K562 (cell line): ENCODE measurements at regions not wholly inside any gene's neighbourhood (a gene's known extent, or its start where the extent isn't known, plus 50 kb on each side); places are given as distances from the start of the nearest gene placed in this dataset. TPM values are rescaled to one million over a fixed set of nuclear protein-coding genes. Genes with fewer than 3 reads are reported as not detected.

Experiments used
- ATAC-seq: fragments of 200-7000 bp; cut with Tn5 transposase; 3 replicates; pipeline ENCODE4 v1.9.1; 2020; ENCODE audit warnings: moderate library complexity
- BruUV-seq: library from RNA; stranded (reverse); fragments of 400-500 nt; replicated peaks from 2 replicates; lab custom pipeline; 2021; lab: Mats Ljungman, UMichigan
- CTCF ChIA-PET: fragments of 300-600 bp; formaldehyde crosslinking; extraction: SDS; loops from one replicate; lab custom pipeline; 2021; ENCODE audit warnings: low intra/inter-chr PET ratio; lab: Yijun Ruan, JAX
- POLR2A ChIA-PET: fragments of 300-600, 350-650 bp; sonication (Branson Sonifier 250); formaldehyde crosslinking; extraction: SDS; loops from one replicate; lab custom pipeline; 2021; ENCODE audit warnings: antibody characterized with exemption, inconsistent platforms; lab: Yijun Ruan, JAX
- DNase-seq, 4 experiments: peaks; one replicate each; pipeline versions ENCODE4 v3.0.0 to v3.0.0-alpha.2; 2011 to 2018; ENCODE audit warnings: low spot score in 3 of 4, mixed read lengths in 3 of 4; ENCODE audit errors: extremely low read depth in 1 of 4
- FAIRE-seq: peaks from 2 replicates; lab custom pipeline; 2011; peaks lifted over from hg19 to GRCh38; lab: Jason Lieb, UNC
- H2AFZ ChIP-seq: 2 replicates; pipeline ENCODE4 v1.6.0; 2011; ENCODE audit warnings: low read depth, low read length, control low read depth, inconsistent platforms
- H3K27ac ChIP-seq: fragments of 200-600 bp; 3 replicates; pipeline ENCODE4 v1.8.0; 2011; ENCODE audit warnings: low read depth, mild to moderate bottlenecking, control low read depth, inconsistent platforms, low read length, moderate library complexity, mixed read lengths; ENCODE audit errors: extremely low read depth
- H3K27me3 ChIP-seq, 2 experiments: fragments of 300-600 bp in 1 of 2; 2 replicates in 1 of 2; 3 replicates in 1 of 2; pipeline versions ENCODE4 v1.6.0 to v1.8.0; 2011; ENCODE audit warnings: inconsistent platforms in 2 of 2, low read length in 2 of 2, mild to moderate bottlenecking in 1 of 2, mixed read lengths in 1 of 2, moderate library complexity in 1 of 2; ENCODE audit not compliant: control insufficient read depth in 2 of 2, insufficient read depth in 2 of 2
- H3K36me3 ChIP-seq: fragments of 300-600 bp; 3 replicates; pipeline ENCODE4 v1.8.0; 2011; ENCODE audit warnings: mild to moderate bottlenecking, low read length, inconsistent platforms; ENCODE audit not compliant: control insufficient read depth, insufficient read depth
- H3K4me1 ChIP-seq, 2 experiments: fragments of 200-600 bp in 1 of 2; replicated peaks in 1 of 2; 2 replicates in 1 of 2; 3 replicates in 1 of 2; pipeline versions ENCODE4 v1.5.1 to v1.8.0; 2011; ENCODE audit warnings: inconsistent platforms in 2 of 2, low read length in 2 of 2, mild to moderate bottlenecking in 1 of 2, mixed read lengths in 1 of 2, moderate library complexity in 1 of 2; ENCODE audit not compliant: control insufficient read depth in 2 of 2, insufficient read depth in 2 of 2
- H3K4me2 ChIP-seq: 2 replicates; pipeline ENCODE4 v1.6.1; 2011; ENCODE audit warnings: low read length, control low read depth, inconsistent platforms, mixed read lengths; ENCODE audit not compliant: insufficient read depth
- H3K4me3 ChIP-seq: fragments of 200-600 bp; sonication (generic), shearing (Covaris generic); 2 replicates; pipeline ENCODE4 v1.5.1; 2016; ENCODE audit warnings: control low read depth, inconsistent platforms
- H3K79me2 ChIP-seq: fragments of 200-600 bp; 3 replicates; pipeline ENCODE4 v1.8.0; 2011; ENCODE audit warnings: low read length, inconsistent platforms; ENCODE audit not compliant: control insufficient read depth, insufficient read depth
- H3K9ac ChIP-seq, 2 experiments: 2 replicates each; pipeline versions ENCODE4 v1.6.0 to v1.6.1; 2011; ENCODE audit warnings: low read depth in 2 of 2, low read length in 2 of 2, control low read depth in 1 of 2, inconsistent platforms in 1 of 2, mild to moderate bottlenecking in 1 of 2, mixed read lengths in 1 of 2; ENCODE audit not compliant: insufficient read depth in 1 of 2
- H3K9me1 ChIP-seq: one replicate; pipeline ENCODE4 v1.6.0; 2011; ENCODE audit warnings: inconsistent platforms, mild to moderate bottlenecking, low read length, moderate library complexity; ENCODE audit not compliant: control insufficient read depth, insufficient read depth
- H3K9me3 ChIP-seq: replicated peaks from 2 replicates; pipeline ENCODE4 v1.5.1; 2011; ENCODE audit warnings: low read depth, low read length, inconsistent platforms; ENCODE audit not compliant: control insufficient read depth, insufficient read depth
- H4K20me1 ChIP-seq: replicated peaks from 2 replicates; pipeline ENCODE4 v1.6.1; 2011; ENCODE audit warnings: low read length, inconsistent platforms, mixed read lengths; ENCODE audit not compliant: control insufficient read depth, insufficient read depth
- BACH1 ChIP-seq: fragments of 200-800 bp; sonication (Bioruptor generic); IDR thresholded peaks from 2 replicates; pipeline ENCODE4 v1.6.1; 2016; ENCODE audit warnings: missing genetic modification characterization, missing compliant biosample characterization
- DACH1 ChIP-seq: fragments of 450-650 bp; IDR thresholded peaks from 2 replicates; pipeline ENCODE4 v1.6.1; 2018; ENCODE audit not compliant: partially characterized antibody
- HNRNPL ChIP-seq: fragments of 200-400 bp; formaldehyde crosslinking; IDR thresholded peaks from 2 replicates; pipeline ENCODE4 v1.6.1; 2017; ENCODE audit warnings: low read depth, mild to moderate bottlenecking, low read length
- ZNF766 ChIP-seq: fragments of 200-800 bp; sonication (Bioruptor generic); conservative IDR thresholded peaks from 2 replicates; pipeline ENCODE4 v1.6.1; 2016; ENCODE audit warnings: missing genetic modification characterization, missing compliant biosample characterization
- WGBS: fragments of 100-300 bp; shearing (Covaris generic); methylation state at CpG from one replicate; pipeline ENCODE4 v1.1.6; 2016; ENCODE audit warnings: low coverage, mixed read lengths; ENCODE audit not compliant: insufficient coverage; ENCODE audit errors: missing lambda C conversion rate; 5-methylcytosine and 5-hydroxymethylcytosine counted together
- in situ Hi-C: fragments of 300-500 bp; cut with MboI; formaldehyde crosslinking; loops from 4 replicates; pipeline ENCODE4 v1.15.0; 2018; ENCODE audit warnings: inconsistent platforms, mixed read lengths
- intact Hi-C: fragments of 100-400 bp; cut with micrococcal nuclease; formaldehyde crosslinking; loops from 2 replicates; pipeline ENCODE4 v1.14.2; 2022
- small RNA-seq: library from RNA; depleted of rRNA; stranded (forward); fragments of <200 nt; gene quantifications from one replicate; pipeline ENCODE3, GENCODE V24; 2014
- TF ChIP-seq, protein P1 (sequence below): IDR thresholded peaks from 2 replicates; pipeline ENCODE4 v1.6.1; 2011; ENCODE audit warnings: borderline replicate concordance, low read depth, mild to moderate bottlenecking, moderate library complexity, low read length; ENCODE audit not compliant: insufficient read depth, poor library complexity, severe bottlenecking

DNA sequence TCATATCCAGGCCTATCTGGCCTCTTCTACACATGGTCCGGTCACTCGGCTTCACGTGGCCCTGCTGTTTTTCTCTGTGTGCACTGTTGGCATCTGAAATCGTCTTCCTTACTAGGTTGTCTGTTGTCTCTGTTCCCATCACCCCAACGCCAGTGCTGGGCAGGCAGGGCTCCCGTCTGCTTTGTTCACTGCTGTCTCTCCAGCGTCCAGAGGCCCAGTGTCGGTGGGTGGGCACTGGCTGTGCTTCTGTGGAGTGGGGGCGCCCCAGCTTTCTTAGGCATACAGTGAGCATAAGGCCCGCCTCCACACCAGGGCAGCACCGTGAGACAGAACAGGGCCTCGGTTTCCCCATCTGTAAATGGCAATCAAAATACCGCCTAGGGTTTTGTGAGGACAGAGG, 153.1 kb downstream of the BCL11B start:
- no peaks in the 10 kb centered on the region for H4K20me1 ChIP-seq
- H3K9me1 ChIP-seq, result no peaks in the 10 kb centered on the region
- no peaks in the 10 kb centered on the region for H3K36me3 ChIP-seq
- TF ChIP-seq HNRNPL (no peak), ZNF766 (no peak), BACH1 (tag) (no peak), DACH1 (no peak)
- TF ChIP-seq, protein P1, sequence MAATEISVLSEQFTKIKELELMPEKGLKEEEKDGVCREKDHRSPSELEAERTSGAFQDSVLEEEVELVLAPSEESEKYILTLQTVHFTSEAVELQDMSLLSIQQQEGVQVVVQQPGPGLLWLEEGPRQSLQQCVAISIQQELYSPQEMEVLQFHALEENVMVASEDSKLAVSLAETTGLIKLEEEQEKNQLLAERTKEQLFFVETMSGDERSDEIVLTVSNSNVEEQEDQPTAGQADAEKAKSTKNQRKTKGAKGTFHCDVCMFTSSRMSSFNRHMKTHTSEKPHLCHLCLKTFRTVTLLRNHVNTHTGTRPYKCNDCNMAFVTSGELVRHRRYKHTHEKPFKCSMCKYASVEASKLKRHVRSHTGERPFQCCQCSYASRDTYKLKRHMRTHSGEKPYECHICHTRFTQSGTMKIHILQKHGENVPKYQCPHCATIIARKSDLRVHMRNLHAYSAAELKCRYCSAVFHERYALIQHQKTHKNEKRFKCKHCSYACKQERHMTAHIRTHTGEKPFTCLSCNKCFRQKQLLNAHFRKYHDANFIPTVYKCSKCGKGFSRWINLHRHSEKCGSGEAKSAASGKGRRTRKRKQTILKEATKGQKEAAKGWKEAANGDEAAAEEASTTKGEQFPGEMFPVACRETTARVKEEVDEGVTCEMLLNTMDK, result no peak
- FAIRE-seq (no peak), DNase-seq (no peak), ATAC-seq (no peak)
- ChIA-PET POLR2A (no interaction called here), CTCF (no interaction called here)
- no peak overlapping the region for H3K4me2 ChIP-seq
- H3K4me3 ChIP-seq, result no peak overlapping the region
- no peak overlapping the region for H2AFZ ChIP-seq
- no peak overlapping the region for H3K9ac ChIP-seq
- no peak overlapping the region for H3K27ac ChIP-seq
- H3K27me3 ChIP-seq, result peaks cover 0 to 5% of the 10 kb centered on the region in 2 experiments; a peak in 3 of 5 replicates
- H3K9me3 ChIP-seq, result no peaks in the 10 kb centered on the region
- no peaks in the 10 kb centered on the region for H3K4me1 ChIP-seq
- WGBS, result 0% methylated on average over 9 of the region's 13 CpGs
- H3K79me2 ChIP-seq, result no peaks in the 10 kb centered on the region
- intact Hi-C loops (no loop called here), in situ Hi-C loops (no loop called here)
- BruUV-seq, result no TSS peak

Small RNA genes in the stretch of these regions (small RNA-seq; reads per million reads assigned to genes)
- gene AL162151.2 (not detected), gene RN7SL714P (not detected)
